HUDEP-2 (cell line): ENCODE measurements at regions not wholly inside any gene's neighbourhood (a gene's known extent, or its start where the extent isn't known, plus 50 kb on each side); places are given as distances from the start of the nearest gene placed in this dataset.
A peak's percentile ranks its signal among the peaks of the same experiment; 100 is the strongest.

ENCODE experiments used
- DNase-seq, 76 experiments: peaks; one replicate each; lab custom pipeline; 2025; ENCODE audit not compliant: unreplicated experiment in 76 of 76; lab: John Stamatoyannopoulos, UW

DNA sequence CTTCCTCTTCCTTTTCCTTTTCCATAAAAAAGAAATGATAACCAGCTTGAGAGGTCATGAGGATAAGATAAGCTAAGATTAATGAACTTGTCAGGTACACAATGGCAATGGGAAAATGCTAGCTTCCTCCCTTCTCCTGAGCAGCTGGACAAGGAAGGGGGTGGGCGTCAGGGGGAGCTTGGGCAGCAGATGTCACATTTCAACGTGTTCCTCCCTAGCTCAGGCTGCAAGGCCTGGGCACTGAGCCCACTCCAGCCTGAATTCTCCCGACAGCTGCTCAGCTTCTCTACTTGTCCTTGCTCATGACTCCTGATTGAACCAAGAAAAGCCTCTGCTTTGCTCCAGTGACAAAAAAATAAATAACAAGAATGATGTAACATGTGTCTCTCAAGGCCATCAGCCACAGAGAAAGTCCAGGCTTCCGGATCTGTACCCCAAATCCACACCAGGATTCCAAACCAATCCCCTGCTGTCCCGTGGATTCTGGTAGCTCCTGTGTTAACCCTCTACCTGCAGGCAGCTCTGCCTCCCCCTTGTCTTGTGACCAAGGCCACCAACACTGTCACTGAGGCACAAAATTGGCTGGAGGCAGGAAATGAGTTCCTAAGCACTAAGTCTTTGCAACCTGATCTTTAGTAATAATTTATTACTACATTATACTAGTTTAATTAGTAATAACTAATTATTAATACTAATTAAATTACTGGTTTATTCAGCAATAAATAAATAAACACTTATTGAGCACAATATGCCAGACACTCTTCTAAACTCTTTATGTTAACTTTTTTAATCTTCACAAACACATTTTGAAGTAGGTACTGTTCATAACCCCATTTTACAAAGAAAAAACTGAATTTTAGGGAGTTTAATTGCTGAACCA is 146.5 kb downstream of the CCDC34 start:
- no peak for DNase-seq

DNA sequence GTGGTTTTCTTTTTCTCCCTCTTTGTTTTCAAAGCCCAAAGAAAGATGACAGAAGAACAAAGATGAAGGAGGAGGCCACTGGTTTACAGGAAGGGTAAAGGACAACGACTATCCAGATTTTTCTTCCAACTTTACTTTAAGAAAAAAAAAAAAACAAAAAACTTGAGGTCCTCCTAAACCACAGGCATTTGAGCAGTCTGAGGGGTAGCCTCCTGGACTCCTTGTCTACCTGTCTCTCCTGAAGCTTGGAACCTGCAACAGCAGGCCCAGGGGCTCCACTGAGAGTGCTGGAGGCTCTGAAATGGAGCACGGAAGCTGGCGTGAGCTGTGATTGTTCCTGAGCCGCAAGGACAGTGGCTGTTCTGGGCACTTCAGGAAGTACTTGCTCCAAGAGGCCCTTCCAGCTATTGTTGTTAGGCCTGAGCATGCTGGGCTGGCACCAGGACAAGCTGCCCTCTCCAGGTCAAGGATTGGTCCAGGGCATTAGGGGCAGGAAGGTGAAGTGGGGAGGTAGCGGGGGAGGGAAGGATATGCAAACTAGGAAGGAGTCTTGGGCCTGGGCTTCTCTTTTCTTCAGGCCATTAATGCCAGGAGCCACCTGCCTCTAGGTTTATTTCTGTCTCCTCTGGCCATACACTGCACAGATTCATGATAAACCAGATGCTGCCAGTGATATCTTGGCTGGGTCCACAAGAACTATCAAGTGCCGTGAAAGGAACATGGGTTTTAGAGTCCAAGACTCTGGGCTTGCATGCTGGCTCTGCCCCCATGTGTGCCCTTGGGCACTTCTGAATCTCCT is 147.3 kb downstream of the CCDC34 start:
- DNase-seq, result no peak

DNA sequence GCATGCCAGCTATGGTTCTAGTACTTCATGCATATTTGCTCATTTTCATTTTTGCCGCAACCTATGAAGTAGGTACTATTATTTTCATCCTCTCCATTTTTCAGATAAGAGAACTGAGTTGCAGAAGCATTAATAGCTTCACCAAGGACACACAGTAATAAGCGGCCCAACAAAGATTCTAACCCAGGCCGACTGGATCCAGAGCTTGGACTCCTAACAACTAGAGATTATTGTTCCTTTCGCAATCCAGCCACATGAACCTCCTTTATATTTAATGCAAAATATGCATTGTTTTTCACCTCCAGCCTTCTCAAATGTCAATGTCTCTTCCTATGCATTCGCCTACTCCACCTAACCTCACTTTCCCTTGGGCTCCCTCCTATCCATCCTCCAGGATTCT is 148.3 kb downstream of the CCDC34 start:
- DNase-seq, result no peak

DNA sequence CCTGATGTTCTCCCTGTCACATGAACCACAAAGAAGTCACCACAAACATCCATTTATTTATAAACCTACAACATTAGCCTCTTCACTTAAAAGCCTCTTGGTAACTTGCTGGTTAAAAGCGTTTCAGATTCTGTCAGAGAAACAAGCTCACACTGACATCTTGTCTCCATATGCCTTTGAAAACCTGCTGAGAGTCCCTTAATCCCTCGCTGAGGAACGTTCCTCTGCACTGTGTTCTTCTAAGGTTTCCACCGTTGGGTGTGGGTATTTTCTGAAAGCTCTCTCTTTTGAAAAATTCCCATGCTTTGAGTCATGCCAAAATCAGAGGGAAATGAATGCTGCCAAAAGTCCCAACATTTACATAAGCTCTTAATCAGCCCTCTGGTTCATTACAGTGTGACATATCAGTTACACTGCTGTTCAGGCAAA is 149.8 kb downstream of the CCDC34 start:
- no peak for DNase-seq

DNA sequence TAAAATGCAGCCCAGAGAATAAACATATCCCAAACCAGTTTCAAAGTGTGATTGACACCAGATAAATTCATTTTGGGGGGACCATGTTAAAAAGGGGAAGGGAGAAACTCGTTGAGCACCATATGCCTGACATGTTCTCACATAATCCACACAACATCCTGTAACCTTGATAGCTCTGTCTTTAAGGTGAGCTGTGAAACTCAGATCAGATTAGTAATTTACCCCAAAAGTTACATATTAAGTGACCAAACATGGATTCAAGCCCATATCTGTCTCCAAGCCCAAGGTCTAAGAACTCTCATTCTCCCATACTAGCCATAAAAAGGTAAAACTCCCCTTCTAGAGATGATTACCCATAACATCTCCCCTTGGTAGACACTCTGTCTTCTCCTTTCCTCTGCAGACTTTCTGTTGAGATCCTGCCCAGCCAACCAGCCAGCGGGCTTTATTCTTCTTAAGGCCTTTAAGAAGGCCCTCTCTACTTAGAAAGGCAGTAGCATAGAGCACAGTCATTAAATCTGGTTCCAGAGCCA is 150.7 kb downstream of the CCDC34 start:
- DNase-seq, result no peak

DNA sequence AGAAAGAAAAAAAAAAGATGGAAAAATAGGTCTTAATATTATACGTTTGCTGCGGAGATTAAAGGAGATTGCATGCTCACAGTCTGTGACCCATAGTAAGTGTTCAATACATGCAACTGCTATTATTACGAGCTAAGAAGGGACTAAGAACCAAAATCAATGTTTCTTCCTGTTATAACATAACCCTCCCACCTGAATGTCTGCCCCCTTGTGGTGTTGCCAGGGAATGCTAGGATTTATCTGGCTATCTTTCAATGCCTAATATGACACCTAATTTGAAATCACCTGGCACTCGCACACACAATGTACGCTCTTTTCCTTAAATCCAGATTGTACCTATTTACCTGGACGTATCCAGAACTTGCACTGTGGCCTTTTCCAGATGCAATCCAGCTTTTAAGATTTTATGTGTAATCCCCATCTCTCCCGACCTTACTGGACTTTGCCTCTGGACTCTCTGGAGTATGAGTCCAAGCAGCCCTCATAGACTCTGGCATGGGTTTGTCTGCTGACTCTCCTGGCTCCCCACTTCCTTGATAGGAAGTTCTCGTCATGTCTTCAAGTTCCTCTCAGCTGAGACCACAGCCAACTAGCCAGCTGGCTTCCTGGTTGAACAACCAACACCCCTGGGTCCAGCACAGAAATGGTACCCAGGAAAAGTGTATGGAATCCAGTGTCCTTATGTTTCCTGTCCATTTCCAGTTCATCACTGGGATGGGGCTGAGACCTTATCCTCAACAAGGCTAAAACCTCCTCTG is 151.5 kb downstream of the CCDC34 start:
- DNase-seq, result peak in 10 of 76 experiments; percentile 3 to 44 (median 9)

DNA sequence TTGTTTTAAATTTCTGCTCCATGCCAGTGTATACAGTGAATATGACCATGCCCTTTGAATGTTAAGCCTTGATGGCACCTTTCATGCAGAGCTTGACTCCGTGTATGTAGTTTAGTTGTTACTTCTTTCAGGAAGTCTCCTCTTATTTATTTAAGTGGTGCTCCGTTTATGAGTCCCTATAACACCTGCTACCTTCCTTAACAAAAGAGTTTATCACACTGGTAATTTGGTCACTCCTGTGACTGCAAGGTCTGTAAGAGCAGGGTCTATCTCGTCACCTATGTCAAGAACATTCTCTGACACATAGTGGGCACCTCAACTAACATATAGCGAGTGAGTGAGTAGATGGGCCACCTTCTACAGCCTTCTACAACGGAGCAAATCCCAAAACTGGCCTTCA is 152.5 kb downstream of the CCDC34 start:
- DNase-seq, result no peak

DNA sequence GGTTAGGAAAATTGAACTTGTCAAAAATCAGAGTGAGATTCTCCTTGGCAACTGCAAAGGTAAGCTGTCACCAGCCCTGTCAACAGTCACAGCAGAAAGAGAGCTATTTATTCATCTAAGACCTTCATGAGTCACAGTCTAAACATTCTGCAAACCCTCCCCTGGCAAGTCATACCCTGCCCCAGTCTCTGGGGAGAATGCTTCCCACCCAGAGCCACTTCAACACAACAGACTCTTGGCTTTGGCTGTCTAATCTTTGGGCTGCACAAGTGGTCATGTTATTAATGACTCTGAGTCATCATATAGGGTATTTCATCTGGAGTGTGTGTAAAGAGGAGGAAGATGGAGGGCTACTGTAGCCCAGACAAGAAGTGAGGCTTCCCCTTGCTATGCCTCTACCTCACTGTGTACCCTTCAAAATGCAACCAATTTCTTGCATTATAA is 153.4 kb downstream of the CCDC34 start:
- peak in 14 of 76 experiments; percentile 1 to 71 (median 34) for DNase-seq

DNA sequence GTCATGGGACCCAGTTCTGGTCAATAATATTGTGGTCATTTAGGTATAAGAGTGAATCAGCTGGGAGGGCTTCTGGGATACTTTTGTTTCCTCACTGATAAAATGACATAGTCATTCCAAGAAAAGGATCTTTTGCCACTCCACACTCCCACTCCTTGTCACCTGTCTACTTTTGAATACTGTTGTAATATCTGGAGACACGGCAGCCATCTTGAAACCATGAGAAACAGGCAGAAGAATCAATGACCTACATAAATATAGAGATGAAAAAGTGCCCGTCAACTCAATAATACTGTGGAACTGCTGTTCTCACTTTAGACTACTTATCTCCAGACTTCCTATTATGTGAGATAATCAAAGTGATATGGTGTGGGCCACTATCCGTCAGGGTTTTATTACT is 154.2 kb downstream of the CCDC34 start:
- no peak for DNase-seq

DNA sequence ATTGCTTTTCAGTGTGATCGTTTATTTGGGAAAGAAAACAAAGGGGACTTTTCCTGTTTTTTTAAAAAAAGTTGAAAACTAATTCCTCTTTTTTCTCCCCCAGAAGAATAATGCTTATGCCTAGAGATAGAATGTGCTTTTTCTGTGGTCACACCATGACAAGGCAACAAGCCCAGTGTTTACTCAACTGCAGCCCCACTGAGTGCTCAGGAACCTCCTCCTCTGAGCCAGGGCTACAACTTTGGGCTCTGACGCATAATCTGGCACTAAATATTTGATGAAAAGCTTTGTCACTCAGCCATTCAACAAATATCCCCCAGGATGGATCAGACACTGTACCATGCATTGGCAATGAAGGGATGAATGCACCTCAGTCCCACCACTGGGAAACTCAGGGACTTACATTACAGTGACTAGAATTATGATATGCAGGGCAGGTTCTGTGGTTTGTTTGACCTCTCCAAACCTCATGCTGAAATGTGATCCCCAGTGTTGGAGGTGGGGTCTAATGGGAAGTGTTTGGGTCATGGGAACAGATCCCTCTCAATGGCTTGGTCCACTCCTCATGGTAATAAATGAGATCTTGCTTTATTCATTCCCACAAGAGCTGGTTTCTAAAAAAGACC is 155.9 kb downstream of the CCDC34 start:
- DNase-seq, result no peak

DNA sequence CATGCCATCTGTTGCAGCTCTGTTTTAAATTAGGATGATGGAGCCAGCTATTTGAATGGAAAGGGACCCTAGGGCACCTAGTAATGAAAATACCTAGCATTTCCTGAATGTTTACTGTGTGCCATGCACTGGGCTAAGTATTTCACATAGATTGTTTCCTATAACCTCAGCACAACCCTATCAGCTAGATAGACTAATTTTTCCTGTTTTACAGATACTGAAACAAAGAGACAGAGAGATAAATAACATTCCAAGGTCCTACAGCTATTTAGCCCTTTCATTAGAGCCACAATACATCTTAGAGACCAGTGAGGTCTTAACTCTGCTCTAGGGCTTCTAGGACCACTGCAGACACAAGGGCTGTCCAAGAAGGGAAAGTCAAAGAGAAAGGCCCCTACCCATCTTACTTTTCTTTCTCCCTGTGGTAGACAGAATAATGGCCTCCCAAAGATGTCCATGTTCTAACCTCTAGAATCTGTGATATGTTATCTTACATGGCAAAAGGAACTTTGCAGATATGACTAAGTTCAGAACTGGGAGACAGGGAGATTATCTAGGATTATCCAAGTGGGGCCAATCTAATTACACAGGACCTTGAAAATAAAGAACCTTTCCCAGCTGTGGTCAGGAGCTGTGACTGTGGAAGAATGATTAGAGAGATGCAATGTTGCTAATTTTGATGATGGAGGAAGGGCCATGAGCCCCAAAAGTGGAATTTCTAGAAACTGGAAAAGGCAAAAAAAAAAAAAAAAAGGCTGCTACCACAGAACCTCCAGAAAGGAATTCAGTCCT is 157.0 kb downstream of the CCDC34 start:
- DNase-seq, result no peak

DNA sequence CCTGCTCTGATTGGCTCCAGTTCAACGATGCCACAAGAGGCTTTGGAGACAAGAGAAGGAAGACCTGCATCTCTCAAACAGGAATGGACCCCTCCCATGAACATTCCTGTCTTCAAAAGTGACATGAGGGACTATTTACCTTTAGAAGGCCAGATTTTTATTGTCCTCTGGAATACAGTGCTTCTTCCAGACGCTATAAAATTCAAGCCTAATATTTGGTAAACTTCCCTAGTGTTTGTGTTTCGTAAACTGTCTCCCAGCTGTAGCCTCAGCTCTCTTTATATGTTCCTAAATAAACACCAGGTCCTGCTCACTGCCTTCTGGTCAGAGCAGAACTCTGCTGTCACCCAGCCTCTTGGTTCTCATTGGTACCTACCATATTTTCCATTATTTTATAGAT is 157.8 kb downstream of the CCDC34 start:
- no peak for DNase-seq

DNA sequence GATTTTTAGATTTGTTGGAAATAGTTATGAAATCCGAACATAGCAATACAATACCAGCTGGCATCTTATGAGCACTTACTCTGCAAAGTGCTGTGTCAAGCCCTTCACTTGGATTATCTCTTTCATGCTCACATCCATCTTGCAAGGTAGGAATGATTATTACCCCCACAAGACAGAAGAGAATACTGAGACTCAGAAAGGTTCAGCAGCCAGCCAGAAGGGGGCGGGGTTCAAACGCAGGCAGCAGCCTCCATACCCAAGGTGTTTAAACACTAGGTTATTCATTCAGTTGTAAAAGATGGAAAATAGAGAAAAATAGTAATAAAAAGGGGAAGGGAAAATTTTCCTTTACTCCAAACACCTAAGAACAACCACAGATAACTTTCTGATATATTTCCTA is 158.5 kb downstream of the CCDC34 start:
- DNase-seq, result no peak

DNA sequence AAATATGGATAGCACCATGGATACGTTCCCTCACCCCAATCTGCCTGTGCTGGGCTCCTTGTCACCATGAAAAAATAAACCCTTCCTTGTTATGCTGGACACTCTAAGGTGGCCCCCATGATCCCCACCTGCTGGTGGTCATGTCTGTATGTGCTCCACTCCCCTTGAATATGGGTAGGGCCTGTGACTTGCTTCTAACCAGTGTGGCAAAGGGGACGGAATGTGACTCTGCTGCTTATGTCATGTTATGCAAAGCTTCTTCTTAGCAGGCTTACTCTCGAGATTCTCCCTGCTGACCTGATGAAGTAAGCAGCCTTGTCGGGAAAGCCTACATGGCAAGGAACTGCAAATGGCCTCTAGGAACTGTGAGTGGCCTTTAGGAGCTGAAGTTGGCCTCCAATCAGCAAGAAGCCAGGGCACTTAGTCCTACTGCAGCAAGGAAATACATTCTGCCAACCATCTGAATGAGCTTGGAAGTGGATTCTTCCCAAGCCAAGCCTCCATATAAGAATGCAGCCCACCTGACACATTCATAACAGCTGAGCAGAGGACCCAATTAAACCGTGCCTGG is 159.9 kb downstream of the CCDC34 start:
- no peak for DNase-seq

DNA sequence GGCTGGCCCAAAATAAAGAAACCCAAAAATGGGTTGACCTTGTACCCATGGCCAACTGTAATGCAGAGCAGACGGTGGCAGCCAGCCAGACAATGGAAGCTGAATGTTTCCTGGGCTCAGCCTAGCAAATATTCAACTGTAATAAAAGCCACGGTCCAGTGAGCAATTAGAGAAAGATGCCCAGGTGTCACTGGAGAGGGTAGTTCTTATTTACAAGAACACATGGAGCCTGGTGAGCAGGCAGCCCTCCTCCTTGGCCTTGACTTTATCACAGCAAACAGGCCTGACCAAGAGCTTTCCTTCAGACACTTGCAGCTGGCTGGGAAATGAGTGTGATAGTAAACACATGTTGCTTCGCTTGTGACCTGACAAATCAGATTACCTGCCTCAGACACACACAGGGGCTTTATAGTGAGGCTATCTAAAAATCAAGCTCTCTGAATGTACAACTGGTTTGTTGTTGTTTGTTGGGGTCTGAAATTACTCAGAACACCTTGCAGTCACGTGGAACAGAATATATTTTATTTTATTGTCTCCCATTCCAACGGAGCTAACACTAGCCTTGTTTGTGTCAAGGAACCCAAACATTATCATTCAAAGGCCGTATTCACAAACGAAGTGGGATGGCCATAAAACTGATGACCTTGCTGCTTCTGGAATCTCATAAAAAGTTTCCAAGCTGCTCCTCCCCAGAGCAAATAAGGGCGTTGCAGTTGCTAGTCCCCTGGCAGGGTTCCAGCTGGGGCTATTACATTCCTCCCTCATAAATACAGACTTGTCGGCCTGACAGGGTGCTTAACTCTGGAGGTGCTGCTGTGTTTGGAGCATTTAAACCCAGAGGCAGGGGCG is 161.1 kb downstream of the BBOX1 start:
- peak in 66 of 76 experiments; percentile 1 to 81 (median 51) for DNase-seq

DNA sequence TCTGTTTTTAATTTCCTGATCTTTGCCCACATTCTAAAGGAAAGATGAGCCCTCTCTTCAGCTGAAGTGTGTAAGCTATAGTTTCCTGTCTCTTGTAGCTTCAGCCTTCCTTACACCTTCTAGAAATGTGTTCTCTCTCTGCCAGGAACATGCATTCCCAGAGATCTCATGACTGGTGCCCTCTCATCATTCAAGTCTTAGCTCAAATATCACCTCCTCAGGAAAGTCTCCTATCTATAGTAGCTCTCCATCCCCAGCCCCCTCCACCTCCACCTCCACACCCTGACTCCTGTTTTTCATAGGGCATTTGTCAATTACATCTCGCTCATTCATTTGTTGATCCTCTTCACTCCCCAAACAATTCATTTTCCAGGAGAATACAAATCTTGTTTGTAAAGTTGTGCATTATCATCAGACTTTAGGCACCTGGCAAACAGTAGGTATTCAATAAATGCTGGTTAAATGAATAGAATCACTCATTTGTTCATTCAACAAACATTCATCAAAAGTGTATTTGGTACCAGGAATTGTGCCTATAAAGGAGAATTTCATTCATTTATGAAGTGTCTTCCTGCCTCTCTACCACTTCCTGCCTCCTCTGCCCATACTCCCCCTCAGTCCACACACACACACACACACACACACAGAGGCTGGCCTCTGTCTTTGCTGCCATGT is 160.3 kb downstream of the BBOX1 start:
- no peak for DNase-seq

DNA sequence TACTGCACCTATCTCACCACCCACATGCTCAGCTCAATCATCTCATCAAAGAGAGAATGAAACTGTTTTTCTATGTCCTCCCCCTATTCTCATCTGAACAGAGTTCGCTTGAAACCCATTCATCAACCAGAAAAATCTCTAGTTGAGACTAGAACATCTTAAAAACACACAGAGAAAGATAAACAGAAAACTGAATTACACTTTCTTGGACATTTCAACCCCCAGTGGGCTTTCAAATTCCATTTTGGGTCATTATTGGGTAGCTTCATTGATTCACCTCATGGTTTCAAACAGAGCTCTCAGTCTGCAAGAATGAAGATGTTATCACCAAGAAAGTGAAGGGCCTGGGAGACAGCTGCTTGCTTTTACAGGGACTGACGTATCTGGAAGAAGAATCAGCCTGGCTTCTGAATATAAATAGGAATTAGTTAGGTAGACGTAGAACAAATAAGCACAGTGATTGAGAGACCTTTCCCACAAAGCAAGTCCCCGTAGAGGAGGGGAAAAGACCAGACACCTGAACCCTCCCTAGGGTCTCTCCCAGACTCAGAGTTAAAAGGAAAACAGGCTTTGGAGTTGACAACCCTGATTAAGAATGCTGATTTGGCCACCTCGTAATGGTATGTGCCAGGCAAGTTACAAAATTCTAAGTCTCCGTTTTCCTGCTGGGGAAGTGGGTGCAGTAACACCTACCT is 155.7 kb downstream of the BBOX1 start:
- peak in 5 of 76 experiments; percentile 6 to 31 (median 16) for DNase-seq
